Erythroblast (primary cell): ENCODE measurements at regions not wholly inside any gene's neighbourhood (a gene's known extent, or its start where the extent isn't known, plus 50 kb on each side); places are given as distances from the start of the nearest gene placed in this dataset.
"Not testable (repeated sequence)": the region's sequence is repeated elsewhere in the genome, so short reads cannot be mapped to it uniquely, and the experiment has no call there.

Experiments used
- GATA1 ChIP-seq: IDR thresholded peaks from 2 replicates; pipeline ENCODE4 v1.6.1; 2011; ENCODE audit warnings: low read depth, mild to moderate bottlenecking, control low read depth, low read length, moderate library complexity
- POLR2A ChIP-seq: IDR thresholded peaks from 2 replicates; pipeline ENCODE4 v1.6.1; 2011; ENCODE audit warnings: mild to moderate bottlenecking, low read length

DNA sequence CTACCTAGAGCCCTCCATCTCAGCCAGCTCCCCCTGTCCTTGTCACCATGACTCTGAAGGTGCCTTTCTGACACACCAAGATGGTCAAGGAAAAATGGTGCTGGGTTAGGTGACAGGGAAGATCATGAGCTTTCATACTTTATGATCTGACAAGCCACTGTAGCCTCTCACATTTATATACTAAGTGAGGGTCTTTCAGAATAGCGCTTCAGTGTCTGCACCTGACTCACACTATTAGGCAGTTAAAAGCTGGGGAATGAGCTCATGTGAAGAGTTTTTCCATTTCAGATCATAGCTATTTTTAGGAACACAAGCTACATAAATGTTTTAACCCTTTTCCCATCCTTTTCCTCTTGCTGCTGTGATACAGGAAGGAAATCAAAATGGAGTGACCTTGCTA is 101.4 kb downstream of the FAM72C start:
- TF ChIP-seq POLR2A, GATA1: not testable (repeated sequence)
